H9 (cell line): ENCODE measurements at regions not wholly inside any gene's neighbourhood (a gene's known extent, or its start where the extent isn't known, plus 50 kb on each side); places are given as distances from the start of the nearest gene placed in this dataset.

Experiments
- DNase-seq: peaks from one replicate; pipeline ENCODE4 v3.0.0-alpha.2; 2017
- H2AFZ ChIP-seq: one replicate; pipeline ENCODE4 v1.6.1; 2013; ENCODE audit warnings: mild to moderate bottlenecking, low read length, control low read depth, moderate library complexity
- H2AK5ac ChIP-seq: 2 replicates; pipeline ENCODE4 v1.6.1; 2013; ENCODE audit warnings: low read length, control low read depth, mixed read lengths; ENCODE audit not compliant: insufficient read length
- H2BK120ac ChIP-seq: one replicate; pipeline ENCODE4 v1.6.1; 2013; ENCODE audit warnings: low read depth, mild to moderate bottlenecking, low read length, control low read depth, inconsistent platforms; ENCODE audit not compliant: poor library complexity, severe bottlenecking
- H2BK12ac ChIP-seq: 2 replicates; pipeline ENCODE4 v1.6.1; 2013; ENCODE audit warnings: low read length, control low read depth, mixed read lengths, low read depth; ENCODE audit not compliant: insufficient read length
- H2BK15ac ChIP-seq: 2 replicates; pipeline ENCODE4 v1.6.1; 2013; ENCODE audit warnings: low read depth, low read length, control low read depth
- H2BK20ac ChIP-seq: one replicate; pipeline ENCODE4 v1.6.1; 2013; ENCODE audit warnings: low read depth, mild to moderate bottlenecking, low read length, control low read depth, inconsistent platforms; ENCODE audit not compliant: poor library complexity, severe bottlenecking
- H2BK5ac ChIP-seq: 2 replicates; pipeline ENCODE4 v1.6.1; 2013; ENCODE audit warnings: low read length, control low read depth, mixed read lengths; ENCODE audit not compliant: insufficient read length
- H3K14ac ChIP-seq: 2 replicates; pipeline ENCODE4 v1.6.1; 2013; ENCODE audit warnings: low read length, control low read depth; ENCODE audit not compliant: insufficient read depth
- H3K18ac ChIP-seq: 2 replicates; pipeline ENCODE4 v1.6.1; 2013; ENCODE audit warnings: low read depth, mild to moderate bottlenecking, mixed read lengths, low read length, control low read depth; ENCODE audit not compliant: insufficient read length
- H3K23ac ChIP-seq: 2 replicates; pipeline ENCODE4 v1.6.1; 2013; ENCODE audit warnings: low read length, control low read depth, mixed read lengths, low read depth; ENCODE audit not compliant: insufficient read length
- H3K23me2 ChIP-seq: 2 replicates; pipeline ENCODE4 v1.6.1; 2013; ENCODE audit warnings: low read depth, mild to moderate bottlenecking, mixed read lengths, low read length, control low read depth; ENCODE audit not compliant: insufficient read length, poor library complexity, severe bottlenecking
- H3K27ac ChIP-seq: 2 replicates; pipeline ENCODE4 v1.5.1; 2013; ENCODE audit warnings: low read length, control low read depth, mixed read lengths, low read depth; ENCODE audit not compliant: insufficient read length
- H3K27me3 ChIP-seq: 2 replicates; pipeline ENCODE4 v1.6.1; 2013; ENCODE audit warnings: low read length, control low read depth, inconsistent platforms; ENCODE audit not compliant: insufficient read depth
- H3K4ac ChIP-seq: 2 replicates; pipeline ENCODE4 v1.6.1; 2013; ENCODE audit warnings: low read depth, mild to moderate bottlenecking, control low read depth, inconsistent platforms, low read length, moderate library complexity
- H3K4me1 ChIP-seq: 2 replicates; pipeline ENCODE4 v1.6.1; 2013; ENCODE audit warnings: low read length, control low read depth, inconsistent platforms; ENCODE audit not compliant: insufficient read depth
- H3K4me2 ChIP-seq: 2 replicates; pipeline ENCODE4 v1.6.1; 2013; ENCODE audit warnings: low read length, control low read depth, mixed read lengths; ENCODE audit not compliant: insufficient read length, insufficient read depth
- H3K56ac ChIP-seq: 2 replicates; pipeline ENCODE4 v1.6.1; 2013; ENCODE audit warnings: low read depth, mild to moderate bottlenecking, mixed read lengths, low read length, control low read depth; ENCODE audit not compliant: insufficient read length
- H3K79me1 ChIP-seq: 2 replicates; pipeline ENCODE4 v1.6.1; 2013; ENCODE audit warnings: low read depth, mild to moderate bottlenecking, moderate library complexity, low read length, control low read depth, inconsistent platforms; ENCODE audit not compliant: insufficient read depth, poor library complexity, severe bottlenecking
- H3K79me2 ChIP-seq: 2 replicates; pipeline ENCODE4 v1.6.1; 2013; ENCODE audit warnings: low read length, control low read depth, inconsistent platforms; ENCODE audit not compliant: insufficient read depth
- H3K9ac ChIP-seq: 2 replicates; pipeline ENCODE4 v1.6.1; 2013; ENCODE audit warnings: low read length, control low read depth, mixed read lengths; ENCODE audit not compliant: insufficient read length; ENCODE audit errors: extremely low read depth
- H3K9me3 ChIP-seq: one replicate; pipeline ENCODE4 v1.6.1; 2013; ENCODE audit warnings: low read depth, low read length, inconsistent platforms; ENCODE audit not compliant: control insufficient read depth
- H3T11ph ChIP-seq: one replicate; pipeline ENCODE4 v1.6.1; 2013; ENCODE audit warnings: mild to moderate bottlenecking, low read length, control low read depth, inconsistent platforms
- H4K20me1 ChIP-seq: one replicate; pipeline ENCODE4 v1.6.1; 2013; ENCODE audit not compliant: control insufficient read depth, insufficient read length, insufficient read depth
- H4K5ac ChIP-seq: 2 replicates; pipeline ENCODE4 v1.6.1; 2013; ENCODE audit warnings: low read depth, mild to moderate bottlenecking, mixed read lengths, low read length, control low read depth; ENCODE audit not compliant: insufficient read length
- H4K8ac ChIP-seq: replicated peaks from 2 replicates; pipeline ENCODE4 v1.6.1; 2013; ENCODE audit warnings: low read length, control low read depth, mixed read lengths, low read depth; ENCODE audit not compliant: insufficient read length
- H4K91ac ChIP-seq: 2 replicates; pipeline ENCODE4 v1.6.1; 2013; ENCODE audit warnings: low read depth, mild to moderate bottlenecking, moderate library complexity, mixed read lengths, low read length, control low read depth; ENCODE audit not compliant: insufficient read length
- H3K27ac Mint-ChIP-seq, 3 experiments: 2 replicates in 2 of 3; 3 replicates in 1 of 3; pipeline ENCODE4 v1.8.0; 2020 to 2021; ENCODE audit warnings: mixed read lengths in 3 of 3, mild to moderate bottlenecking in 1 of 3, moderate library complexity in 1 of 3
- H3K27me3 Mint-ChIP-seq: 2 replicates; pipeline ENCODE4 v1.8.0; 2021; ENCODE audit warnings: low read depth, mild to moderate bottlenecking, moderate library complexity, mixed read lengths
- H3K36me3 Mint-ChIP-seq, 3 experiments: 2 replicates in 2 of 3; 3 replicates in 1 of 3; pipeline ENCODE4 v1.8.0; 2020 to 2021; ENCODE audit warnings: low read depth in 3 of 3, mixed read lengths in 3 of 3; ENCODE audit not compliant: insufficient read depth in 1 of 3
- H3K4me1 Mint-ChIP-seq, 2 experiments: 2 replicates each; pipeline ENCODE4 v1.8.0; 2020; ENCODE audit warnings: mixed read lengths in 2 of 2
- H3K4me3 Mint-ChIP-seq, 2 experiments: 2 replicates in 1 of 2; 3 replicates in 1 of 2; pipeline ENCODE4 v1.8.0; 2020 to 2021; ENCODE audit warnings: mild to moderate bottlenecking in 2 of 2, mixed read lengths in 2 of 2, moderate library complexity in 1 of 2
- H3K9me3 Mint-ChIP-seq, 2 experiments: 2 replicates in 1 of 2; 3 replicates in 1 of 2; pipeline ENCODE4 v1.8.0; 2020; ENCODE audit warnings: mild to moderate bottlenecking in 2 of 2, mixed read lengths in 2 of 2, moderate library complexity in 1 of 2
- CTCF ChIP-seq: fragments of 200-600 bp; sonication (generic); conservative IDR thresholded peaks from 3 replicates; pipeline ENCODE4 v1.8.0; 2021; ENCODE audit warnings: antibody characterized with exemption, mild to moderate bottlenecking
- WGBS: extraction: QIAGEN DNeasy Blood & Tissue Kit; methylation state at CpG from one replicate; pipeline ENCODE4 v1.1.7; 2013; ENCODE audit warnings: missing lambda C conversion rate, low lambda C conversion rate, mixed read lengths; ENCODE audit not compliant: insufficient read length; ENCODE audit errors: extremely low coverage; 5-methylcytosine and 5-hydroxymethylcytosine counted together

- no peaks in the 10 kb centered on the region for H3K9me3 Mint-ChIP-seq
- no peak overlapping the region for H3K27ac Mint-ChIP-seq
- Histone ChIP-seq H2AFZ (no peak overlapping the region), H3K27me3 (no peaks in the 10 kb centered on the region), H3K9me3 (no peaks in the 10 kb centered on the region), H3K27ac (no peak overlapping the region), H2BK20ac (no peak overlapping the region), H4K20me1 (no peaks in the 10 kb centered on the region), H3K14ac (no peak overlapping the region), H4K91ac (no peak overlapping the region), H3K56ac (no peak overlapping the region), H3T11ph (no peak overlapping the region), H2BK12ac (no peak overlapping the region), H3K18ac (no peak overlapping the region), H3K4ac (no peak overlapping the region), H3K79me2 (no peaks in the 10 kb centered on the region; the same call in 1 of the 2 replicates), H3K23ac (no peak overlapping the region), H2BK5ac (no peak overlapping the region), H4K8ac (no peak overlapping the region), H3K4me2 (no peak overlapping the region), H2BK120ac (no peak overlapping the region), H4K5ac (no peak overlapping the region), H3K79me1 (no peaks in the 10 kb centered on the region), H3K4me1 (peaks cover 1% of the 10 kb centered on the region; the same call in 1 of the 2 replicates), H3K9ac (no peak overlapping the region), H2BK15ac (no peak overlapping the region), H3K23me2 (no peaks in the 10 kb centered on the region), H2AK5ac (no peak overlapping the region)
- no CpG with 5 or more reads among the region's 4 CpGs for WGBS
- peaks cover 18 to 24% of the 10 kb centered on the region in 2 experiments for H3K4me1 Mint-ChIP-seq
- no peak for DNase-seq
- TF ChIP-seq CTCF = no peak
- H3K4me3 Mint-ChIP-seq = no peak overlapping the region
- peaks cover 0 to 1% (median 0%) of the 10 kb centered on the region in 3 experiments; a peak in 1 of 7 replicates for H3K36me3 Mint-ChIP-seq
- H3K27me3 Mint-ChIP-seq = no peaks in the 10 kb centered on the region
These were observed 159.4 kb downstream of the SEC14L1 start for GRCh38 chr17:77300016-77300686.
